KBM-7 (cell line): ENCODE measurements at regions not wholly inside any gene's neighbourhood (a gene's known extent, or its start where the extent isn't known, plus 50 kb on each side); places are given as distances from the start of the nearest gene placed in this dataset.
"Not testable (repeated sequence)": the region's sequence is repeated elsewhere in the genome, so short reads cannot be mapped to it uniquely, and the experiment has no call there.

Experiments used
- DNase-seq: peaks from one replicate; pipeline ENCODE4 v3.0.0-alpha.2; 2015
- in situ Hi-C: fragments of 300-500 bp; cut with MboI; formaldehyde crosslinking; loops from 2 replicates; pipeline ENCODE4 v1.14.3; 2020; ENCODE audit warnings: low sequenced_read_pairs, low pct_unique_long_range_greater_than_20kb, mixed read lengths

- DNase-seq = no peak
- in situ Hi-C loops = no loop called here
Observed at GRCh38 chr13:104641309-104641708, 1575.1 kb upstream of the SLC10A2 start.

- in situ Hi-C loops = no loop called here
- no peak for DNase-seq
Observed at GRCh38 chr13:104635879-104636278, 1569.7 kb upstream of the SLC10A2 start.

- in situ Hi-C loops = no loop called here
- DNase-seq = no peak
Observed at GRCh38 chr13:104634016-104634415, 1567.8 kb upstream of the SLC10A2 start.

- in situ Hi-C loops = no loop called here
- no peak for DNase-seq
Observed at GRCh38 chr13:104632736-104633135, 1566.5 kb upstream of the SLC10A2 start.

- in situ Hi-C loops = no loop called here
- no peak for DNase-seq
Observed at GRCh38 chr13:104625201-104625600, 1559.0 kb upstream of the SLC10A2 start.

GRCh38 chr13:104616990-104617389, 1550.8 kb upstream of the SLC10A2 start:
- in situ Hi-C loops = no loop called here

GRCh38 chr13:104614361-104615145, 1548.3 kb upstream of the SLC10A2 start:
- in situ Hi-C loops = no loop called here

More at GRCh38 chr13:104616990-104617389, 1550.8 kb upstream of the SLC10A2 start:
- DNase-seq = no peak

GRCh38 chr13:104608331-104608730, 1542.1 kb upstream of the SLC10A2 start:
- in situ Hi-C loops = no loop called here
- DNase-seq = no peak

More at GRCh38 chr13:104614361-104615145, 1548.3 kb upstream of the SLC10A2 start:
- DNase-seq = no peak

- in situ Hi-C loops, DNase-seq: not testable (repeated sequence)
Observed at GRCh38 chr13:104605435-104605834, 1539.2 kb upstream of the SLC10A2 start.

GRCh38 chr13:104597546-104598180, 1531.4 kb upstream of the SLC10A2 start:
- no peak for DNase-seq
- in situ Hi-C loops = no loop called here

GRCh38 chr13:104595511-104595910, 1529.3 kb upstream of the SLC10A2 start:
- no peak for DNase-seq
- in situ Hi-C loops = no loop called here

- DNase-seq = no peak
- in situ Hi-C loops = no loop called here
Observed at GRCh38 chr13:104594806-104595205, 1528.6 kb upstream of the SLC10A2 start.

- DNase-seq = no peak
- in situ Hi-C loops = no loop called here
Observed at GRCh38 chr13:104593693-104594092, 1527.5 kb upstream of the SLC10A2 start.

GRCh38 chr13:104593251-104593576, 1527.0 kb upstream of the SLC10A2 start:
- DNase-seq = no peak
- in situ Hi-C loops = no loop called here

GRCh38 chr13:104592545-104593250, 1526.5 kb upstream of the SLC10A2 start:
- in situ Hi-C loops = no loop called here
- DNase-seq = no peak

- no peak for DNase-seq
- in situ Hi-C loops = no loop called here
Observed at GRCh38 chr13:104592127-104592526, 1525.9 kb upstream of the SLC10A2 start.

GRCh38 chr13:104586051-104586746, 1520.0 kb upstream of the SLC10A2 start:
- DNase-seq = no peak
- in situ Hi-C loops = no loop called here

GRCh38 chr13:104584481-104584880, 1518.3 kb upstream of the SLC10A2 start:
- in situ Hi-C loops = no loop called here
- DNase-seq = no peak

- in situ Hi-C loops = no loop called here
Observed at GRCh38 chr13:104580931-104581330, 1514.7 kb upstream of the SLC10A2 start.

More at GRCh38 chr13:104580931-104581330, 1514.7 kb upstream of the SLC10A2 start:
- no peak for DNase-seq
